GM23248 (cell line): ENCODE measurements at regions not wholly inside any gene's neighbourhood (a gene's known extent, or its start where the extent isn't known, plus 50 kb on each side); places are given as distances from the start of the nearest gene placed in this dataset.

Experiments
- DNase-seq: peaks from one replicate; pipeline ENCODE4 v3.0.0-alpha.2; 2015
- H2AFZ ChIP-seq: fragments of 200-600 bp; sonication (generic); 2 replicates; pipeline ENCODE4 v1.6.1; 2016; ENCODE audit warnings: antibody characterized with exemption
- H3F3A ChIP-seq: fragments of 200-600 bp; sonication (generic); 2 replicates; pipeline ENCODE4 v1.6.1; 2016; ENCODE audit warnings: mild to moderate bottlenecking, antibody characterized with exemption, mixed run types; ENCODE audit not compliant: insufficient read depth
- H3K27ac ChIP-seq: fragments of 200-600 bp; sonication (generic); 2 replicates; pipeline ENCODE4 v1.5.1; 2016; ENCODE audit warnings: mild to moderate bottlenecking
- H3K27me3 ChIP-seq: fragments of 200-600 bp; sonication (generic); replicated peaks from 2 replicates; pipeline ENCODE4 v1.6.1; 2016; ENCODE audit warnings: mild to moderate bottlenecking; ENCODE audit not compliant: insufficient read depth
- H3K36me3 ChIP-seq: fragments of 200-600 bp; sonication (generic); 2 replicates; pipeline ENCODE4 v1.6.1; 2016; ENCODE audit warnings: low read depth, mild to moderate bottlenecking
- H3K4me1 ChIP-seq: fragments of 200-600 bp; sonication (generic); 2 replicates; pipeline ENCODE4 v1.6.1; 2016; ENCODE audit warnings: mild to moderate bottlenecking; ENCODE audit not compliant: insufficient read depth
- H3K4me2 ChIP-seq: fragments of 200-600 bp; sonication (generic); one replicate; pipeline ENCODE4 v1.6.1; 2016; ENCODE audit warnings: mild to moderate bottlenecking; ENCODE audit not compliant: unreplicated experiment
- H3K4me3 ChIP-seq: fragments of 200-600 bp; sonication (generic); 2 replicates; pipeline ENCODE4 v1.5.1; 2016; ENCODE audit warnings: mild to moderate bottlenecking
- H3K79me2 ChIP-seq: fragments of 200-600 bp; sonication (generic); 2 replicates; pipeline ENCODE4 v1.6.1; 2016; ENCODE audit warnings: mild to moderate bottlenecking; ENCODE audit not compliant: insufficient read depth
- H3K9ac ChIP-seq: fragments of 200-600 bp; sonication (generic); 2 replicates; pipeline ENCODE4 v1.6.1; 2016; ENCODE audit warnings: mild to moderate bottlenecking
- H3K9me2 ChIP-seq: fragments of 200-600 bp; sonication (generic); 2 replicates; pipeline ENCODE4 v1.6.1; 2016; ENCODE audit warnings: mixed run types, mild to moderate bottlenecking, moderate library complexity; ENCODE audit not compliant: insufficient read depth
- H3K9me3 ChIP-seq: fragments of 200-600 bp; sonication (generic); one replicate; pipeline ENCODE4 v1.6.1; 2017; ENCODE audit warnings: low read depth
- H4K20me1 ChIP-seq: fragments of 200-600 bp; sonication (generic); 2 replicates; pipeline ENCODE4 v1.6.0; 2016; ENCODE audit not compliant: insufficient read depth
- EZH2 ChIP-seq: fragments of 200-600 bp; sonication (generic); IDR thresholded peaks from 2 replicates; pipeline ENCODE4 v1.6.1; 2018; ENCODE audit warnings: antibody characterized with exemption, mild to moderate bottlenecking; ENCODE audit not compliant: insufficient read depth, poor library complexity, severe bottlenecking
- EZH2phosphoT487 ChIP-seq: fragments of 200-600 bp; sonication (generic); IDR thresholded peaks from 2 replicates; pipeline ENCODE4 v1.6.1; 2018; ENCODE audit warnings: antibody characterized with exemption, moderate library complexity, mild to moderate bottlenecking, low read depth; ENCODE audit not compliant: insufficient read depth
- WGBS, 2 experiments: methylation state at CpG; one replicate each; pipeline ENCODE4 v1.1.6; 2015 to 2017; ENCODE audit warnings: low lambda C conversion rate in 2 of 2, low coverage in 1 of 2; ENCODE audit errors: missing lambda C conversion rate in 2 of 2; 5-methylcytosine and 5-hydroxymethylcytosine counted together
- in situ Hi-C: fragments of 300-500 bp; cut with MboI; formaldehyde crosslinking; loops from 2 replicates; pipeline ENCODE4 v1.15.0; 2020

GRCh38 chr5:82390088-82390487, 111.9 kb upstream of the RPS23 start:
- no peaks in the 10 kb centered on the region for H3K79me2 ChIP-seq
- H3K9ac ChIP-seq: no peak overlapping the region
- peaks cover 11% of the 10 kb centered on the region for H3F3A ChIP-seq
- H4K20me1 ChIP-seq: no peaks in the 10 kb centered on the region
- no peak overlapping the region for H3K4me3 ChIP-seq
- TF ChIP-seq EZH2phosphoT487 (no peak), EZH2 (no peak)
- no peak overlapping the region for H3K27ac ChIP-seq
- H3K4me1 ChIP-seq: peaks cover 22% of the 10 kb centered on the region
- no peaks in the 10 kb centered on the region for H3K9me3 ChIP-seq
- H3K4me2 ChIP-seq: no peak overlapping the region
- no peak overlapping the region for H2AFZ ChIP-seq
- no peaks in the 10 kb centered on the region for H3K36me3 ChIP-seq
- 97 to 99% methylated on average over 3 of the region's 3 CpGs for WGBS, 2 experiments
- no peaks in the 10 kb centered on the region for H3K9me2 ChIP-seq
- H3K27me3 ChIP-seq: no peaks in the 10 kb centered on the region
- in situ Hi-C loops: no loop called here
- no peak for DNase-seq

GRCh38 chr5:82389347-82389746, 111.2 kb upstream of the RPS23 start:
- Histone ChIP-seq H3F3A (peaks cover 11% of the 10 kb centered on the region), H3K79me2 (no peaks in the 10 kb centered on the region), H3K36me3 (no peaks in the 10 kb centered on the region), H4K20me1 (no peaks in the 10 kb centered on the region), H3K9me3 (no peaks in the 10 kb centered on the region), H3K4me3 (peak overlapping the region; percentile 48), H3K27me3 (no peaks in the 10 kb centered on the region), H3K9me2 (no peaks in the 10 kb centered on the region), H3K27ac (peak overlapping the region; percentile 93), H3K4me1 (peaks cover 22% of the 10 kb centered on the region), H3K4me2 (peak overlapping the region; percentile 73), H2AFZ (peak overlapping the region; percentile 51), H3K9ac (peak overlapping the region; percentile 74)
- in situ Hi-C loops: no loop called here
- WGBS, 2 experiments: 67 to 84% methylated on average over 2 of the region's 2 CpGs
- TF ChIP-seq EZH2phosphoT487 (no peak), EZH2 (no peak)
- no peak for DNase-seq

- no peaks in the 10 kb centered on the region for H3K36me3 ChIP-seq
- peaks cover 22% of the 10 kb centered on the region for H3K4me1 ChIP-seq
- no peaks in the 10 kb centered on the region for H3K9me2 ChIP-seq
- no peaks in the 10 kb centered on the region for H4K20me1 ChIP-seq
- peak overlapping the region; percentile 93 for H3K27ac ChIP-seq
- no peak overlapping the region for H3K9ac ChIP-seq
- H3K9me3 ChIP-seq: no peaks in the 10 kb centered on the region
- DNase-seq: peak; percentile 43
- 68 to 76% methylated on average over 6 of the region's 6 CpGs for WGBS, 2 experiments
- no peak for TF ChIP-seq EZH2
- TF ChIP-seq EZH2phosphoT487: no peak
- H3F3A ChIP-seq: peaks cover 11% of the 10 kb centered on the region
- in situ Hi-C loops: no loop called here
- H2AFZ ChIP-seq: no peak overlapping the region
- H3K4me3 ChIP-seq: no peak overlapping the region
- H3K79me2 ChIP-seq: no peaks in the 10 kb centered on the region
- H3K4me2 ChIP-seq: no peak overlapping the region
- no peaks in the 10 kb centered on the region for H3K27me3 ChIP-seq
Observed at GRCh38 chr5:82388181-82388580, 110.0 kb upstream of the RPS23 start.

GRCh38 chr5:82387819-82388166, 109.6 kb upstream of the RPS23 start:
- Histone ChIP-seq H2AFZ (no peak overlapping the region), H3K27me3 (no peaks in the 10 kb centered on the region), H3K79me2 (no peaks in the 10 kb centered on the region), H3K36me3 (no peaks in the 10 kb centered on the region), H3K4me1 (peaks cover 22% of the 10 kb centered on the region), H3K9me3 (no peaks in the 10 kb centered on the region), H4K20me1 (no peaks in the 10 kb centered on the region), H3F3A (peaks cover 11% of the 10 kb centered on the region), H3K27ac (no peak overlapping the region), H3K4me2 (no peak overlapping the region), H3K9ac (no peak overlapping the region), H3K4me3 (no peak overlapping the region), H3K9me2 (no peaks in the 10 kb centered on the region)
- no peak for DNase-seq
- TF ChIP-seq EZH2: no peak
- no peak for TF ChIP-seq EZH2phosphoT487
- WGBS, 2 experiments: 58 to 66% methylated on average over 5 of the region's 5 CpGs
- in situ Hi-C loops: no loop called here
